ENCODE measurements at regions not wholly inside any gene's neighbourhood (a gene's known extent, or its start where the extent isn't known, plus 50 kb on each side); places are given as distances from the start of the nearest gene placed in this dataset.
A peak's percentile ranks its signal among the peaks of the same experiment; 100 is the strongest.
"Not testable (repeated sequence)": the region's sequence is repeated elsewhere in the genome, so short reads cannot be mapped to it uniquely, and the experiment has no call there.

GRCh38 chr4:111330786-111331185 lies 707.9 kb upstream of the PITX2 start:
- Mint-ChIP-seq H3K36me3 (ENCODE audit: low read depth) (no peaks in the 10 kb centered on the region), H3K27me3 (ENCODE audit: low read depth) (no peaks in the 10 kb centered on the region), H3K27ac (ENCODE audit: unreplicated experiment) (no peak overlapping the region), H3K4me1 (ENCODE audit: low read depth) (peaks cover 6% of the 10 kb centered on the region), H3K4me3 (ENCODE audit: unreplicated experiment) (no peak overlapping the region), H3K9me3 (ENCODE audit: low read depth) (no peaks in the 10 kb centered on the region)
- TF ChIP-seq CTCF (IDR thresholded peaks at IDR 0.05) = no peak
- no peak for DNase-seq (ENCODE audit: low spot score)

DNA sequence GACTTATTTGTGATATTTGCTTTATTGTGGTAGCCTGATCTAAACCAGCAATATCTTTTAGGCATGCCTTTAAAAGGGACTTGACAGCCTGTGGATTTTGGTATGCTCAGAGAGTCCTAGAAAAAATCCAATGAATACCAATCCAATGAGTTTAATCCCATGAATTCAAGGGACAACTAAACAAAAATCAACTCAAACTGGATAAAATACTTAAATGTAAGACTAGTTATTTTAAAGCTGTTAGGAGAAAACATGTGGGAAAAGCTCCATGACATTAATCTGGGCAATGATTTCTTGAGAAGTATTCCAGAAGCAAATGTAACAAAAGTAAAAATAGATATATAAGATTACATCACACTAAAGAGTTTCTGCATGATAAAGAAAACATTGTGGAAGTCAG lies 711.5 kb upstream of the PITX2 start:
- Mint-ChIP-seq H3K9me3 (ENCODE audit: low read depth) (peaks cover 6% of the 10 kb centered on the region), H3K27me3 (ENCODE audit: low read depth) (no peaks in the 10 kb centered on the region), H3K36me3 (ENCODE audit: low read depth) (no peaks in the 10 kb centered on the region), H3K27ac (ENCODE audit: unreplicated experiment) (no peak overlapping the region), H3K4me1 (ENCODE audit: low read depth) (peaks cover 10% of the 10 kb centered on the region), H3K4me3 (ENCODE audit: unreplicated experiment) (no peak overlapping the region)
- DNase-seq (ENCODE audit: low spot score) = no peak
- no peak for TF ChIP-seq CTCF (IDR thresholded peaks at IDR 0.05)

GRCh38 chr4:111337186-111337876 lies 714.5 kb upstream of the PITX2 start:
- not testable (repeated sequence) for H3K36me3 Mint-ChIP-seq (ENCODE audit: low read depth); H3K27ac Mint-ChIP-seq (ENCODE audit: unreplicated experiment); H3K27me3 Mint-ChIP-seq (ENCODE audit: low read depth); H3K4me1 Mint-ChIP-seq (ENCODE audit: low read depth); DNase-seq (ENCODE audit: low spot score); H3K9me3 Mint-ChIP-seq (ENCODE audit: low read depth)
- peak overlapping the region; percentile 58 for H3K4me3 Mint-ChIP-seq (ENCODE audit: unreplicated experiment)

DNA sequence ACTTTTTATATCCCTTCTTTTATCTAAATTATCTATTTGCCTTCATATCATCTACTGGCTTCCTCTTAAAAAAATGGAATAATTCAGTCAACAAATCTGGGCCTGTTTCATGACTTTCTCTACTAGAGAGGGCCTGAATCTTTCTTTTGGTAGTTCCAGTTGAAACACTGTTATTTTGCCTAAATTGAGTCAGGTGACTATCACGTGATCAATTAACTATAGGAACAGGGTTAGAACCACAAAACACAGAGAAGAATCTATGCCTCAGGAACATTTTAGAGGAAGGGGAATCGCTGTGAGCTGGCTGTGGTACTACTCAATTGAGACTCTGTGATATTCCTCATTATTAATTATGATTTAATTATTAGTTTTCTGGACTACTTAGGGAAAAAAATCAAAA lies 736.7 kb upstream of the PITX2 start:
- no peak for DNase-seq (ENCODE audit: low spot score)
- no peak overlapping the region for H3K4me3 Mint-ChIP-seq (ENCODE audit: unreplicated experiment)
- peaks cover 11% of the 10 kb centered on the region for H3K9me3 Mint-ChIP-seq (ENCODE audit: low read depth)
- H3K27ac Mint-ChIP-seq (ENCODE audit: unreplicated experiment) = no peak overlapping the region
- no peaks in the 10 kb centered on the region for H3K4me1 Mint-ChIP-seq (ENCODE audit: low read depth)
- TF ChIP-seq CTCF (IDR thresholded peaks at IDR 0.05) = no peak
- H3K27me3 Mint-ChIP-seq (ENCODE audit: low read depth) = peaks cover 26% of the 10 kb centered on the region
- no peaks in the 10 kb centered on the region for H3K36me3 Mint-ChIP-seq (ENCODE audit: low read depth)

GRCh38 chr4:111360906-111361305 lies 738.0 kb upstream of the PITX2 start:
- TF ChIP-seq CTCF (IDR thresholded peaks at IDR 0.05) = no peak
- Mint-ChIP-seq H3K36me3 (ENCODE audit: low read depth) (no peaks in the 10 kb centered on the region), H3K27ac (ENCODE audit: unreplicated experiment) (no peak overlapping the region), H3K4me3 (ENCODE audit: unreplicated experiment) (no peak overlapping the region), H3K9me3 (ENCODE audit: low read depth) (peaks cover 15% of the 10 kb centered on the region), H3K4me1 (ENCODE audit: low read depth) (no peaks in the 10 kb centered on the region), H3K27me3 (ENCODE audit: low read depth) (peaks cover 17% of the 10 kb centered on the region)
- no peak for DNase-seq (ENCODE audit: low spot score)

GRCh38 chr4:111362941-111363361 lies 740.1 kb upstream of the PITX2 start:
- H3K9me3 Mint-ChIP-seq (ENCODE audit: low read depth) = peaks cover 15% of the 10 kb centered on the region
- H3K4me3 Mint-ChIP-seq (ENCODE audit: unreplicated experiment) = no peak overlapping the region
- H3K36me3 Mint-ChIP-seq (ENCODE audit: low read depth) = no peaks in the 10 kb centered on the region
- no peaks in the 10 kb centered on the region for H3K4me1 Mint-ChIP-seq (ENCODE audit: low read depth)
- no peak for DNase-seq (ENCODE audit: low spot score)
- peaks cover 4% of the 10 kb centered on the region for H3K27me3 Mint-ChIP-seq (ENCODE audit: low read depth)
- TF ChIP-seq CTCF (IDR thresholded peaks at IDR 0.05) = no peak
- H3K27ac Mint-ChIP-seq (ENCODE audit: unreplicated experiment) = no peak overlapping the region

GRCh38 chr4:111377880-111378279 lies 755.0 kb upstream of the PITX2 start:
- not testable (repeated sequence) for H3K4me1 Mint-ChIP-seq (ENCODE audit: low read depth); H3K4me3 Mint-ChIP-seq (ENCODE audit: unreplicated experiment); H3K27ac Mint-ChIP-seq (ENCODE audit: unreplicated experiment); H3K36me3 Mint-ChIP-seq (ENCODE audit: low read depth); H3K27me3 Mint-ChIP-seq (ENCODE audit: low read depth); DNase-seq (ENCODE audit: low spot score)
- peaks cover 16% of the 10 kb centered on the region for H3K9me3 Mint-ChIP-seq (ENCODE audit: low read depth)
